HG02588 (cell line): ENCODE measurements at regions not wholly inside any gene's neighbourhood (a gene's known extent, or its start where the extent isn't known, plus 50 kb on each side); places are given as distances from the start of the nearest gene placed in this dataset.
"Not testable (repeated sequence)": the region's sequence is repeated elsewhere in the genome, so short reads cannot be mapped to it uniquely, and the experiment has no call there.

ENCODE experiments used
- ATAC-seq: cut with Tn5 transposase; IDR thresholded peaks from one replicate; pipeline ENCODE4 v1.9.1; 2021; ENCODE audit warnings: mild to moderate bottlenecking, moderate library complexity; ENCODE audit not compliant: unreplicated experiment

GRCh38 chr16:55015181-55015913 lies 84.7 kb downstream of the IRX5 start:
- no peak for ATAC-seq

- ATAC-seq, result no peak
These were observed 85.8 kb downstream of the IRX5 start for GRCh38 chr16:55016515-55016914.

- ATAC-seq, result no peak
These were observed 86.7 kb downstream of the IRX5 start for GRCh38 chr16:55017321-55017720.

GRCh38 chr16:55018881-55019280 lies 88.2 kb downstream of the IRX5 start:
- no peak for ATAC-seq

- no peak for ATAC-seq
These were observed 88.9 kb downstream of the IRX5 start for GRCh38 chr16:55019419-55020131.

GRCh38 chr16:55021595-55022475 lies 91.2 kb downstream of the IRX5 start:
- no peak for ATAC-seq

- ATAC-seq, result not testable (repeated sequence)
These were observed 96.6 kb downstream of the IRX5 start for GRCh38 chr16:55027260-55027659.

GRCh38 chr16:55029509-55029908 lies 98.8 kb downstream of the IRX5 start:
- ATAC-seq, result no peak

GRCh38 chr16:55030944-55031343 lies 100.3 kb downstream of the IRX5 start:
- no peak for ATAC-seq

GRCh38 chr16:55031481-55031880 lies 100.8 kb downstream of the IRX5 start:
- no peak for ATAC-seq

GRCh38 chr16:55033225-55034156 lies 102.8 kb downstream of the IRX5 start:
- no peak for ATAC-seq

GRCh38 chr16:55035029-55035428 lies 104.4 kb downstream of the IRX5 start:
- ATAC-seq, result no peak

GRCh38 chr16:55035956-55036355 lies 105.3 kb downstream of the IRX5 start:
- no peak for ATAC-seq

GRCh38 chr16:55036371-55036821 lies 105.7 kb downstream of the IRX5 start:
- ATAC-seq, result no peak

- no peak for ATAC-seq
These were observed 106.4 kb downstream of the IRX5 start for GRCh38 chr16:55037046-55037445.

GRCh38 chr16:55037966-55038365 lies 107.3 kb downstream of the IRX5 start:
- no peak for ATAC-seq

- no peak for ATAC-seq
These were observed 108.4 kb downstream of the IRX5 start for GRCh38 chr16:55039042-55039441.

GRCh38 chr16:55039511-55039910 lies 108.8 kb downstream of the IRX5 start:
- ATAC-seq, result no peak

GRCh38 chr16:55039931-55040330 lies 109.3 kb downstream of the IRX5 start:
- ATAC-seq, result no peak

GRCh38 chr16:55040366-55041086 lies 109.9 kb downstream of the IRX5 start:
- no peak for ATAC-seq
